Bone marrow (tissue), 2 donors: ENCODE measurements at regions not wholly inside any gene's neighbourhood (a gene's known extent, or its start where the extent isn't known, plus 50 kb on each side); places are given as distances from the start of the nearest gene placed in this dataset.
"Not testable (repeated sequence)": the region's sequence is repeated elsewhere in the genome, so short reads cannot be mapped to it uniquely, and the experiment has no call there.

Experiments used
- DNase-seq, 2 donors: peaks; one replicate each; lab custom pipeline; 2025; lab: John Stamatoyannopoulos, UW

GRCh38 chr7:153948060-153948459, 104.1 kb upstream of the DPP6 start:
- no peak for DNase-seq

- DNase-seq = no peak
Measured at GRCh38 chr7:153951316-153951715, 100.9 kb upstream of the DPP6 start.

- DNase-seq = no peak
Measured at GRCh38 chr7:153954477-153954876, 97.7 kb upstream of the DPP6 start.

GRCh38 chr7:153957677-153958076, 94.5 kb upstream of the DPP6 start:
- not testable (repeated sequence) for DNase-seq

- DNase-seq = not testable (repeated sequence)
Measured at GRCh38 chr7:153958381-153958780, 93.8 kb upstream of the DPP6 start.

- DNase-seq = not testable (repeated sequence)
Measured at GRCh38 chr7:153958789-153959188, 93.4 kb upstream of the DPP6 start.

- not testable (repeated sequence) for DNase-seq
Measured at GRCh38 chr7:153964481-153965112, 87.6 kb upstream of the DPP6 start.

- not testable (repeated sequence) for DNase-seq
Measured at GRCh38 chr7:153969016-153969415, 83.2 kb upstream of the DPP6 start.

- DNase-seq = not testable (repeated sequence)
Measured at GRCh38 chr7:153974603-153975002, 77.6 kb upstream of the DPP6 start.

- not testable (repeated sequence) for DNase-seq
Measured at GRCh38 chr7:153976745-153977144, 75.5 kb upstream of the DPP6 start.

- DNase-seq = not testable (repeated sequence)
Measured at GRCh38 chr7:153983186-153983585, 69.0 kb upstream of the DPP6 start.

GRCh38 chr7:153989066-153989627, 63.1 kb upstream of the DPP6 start:
- DNase-seq = not testable (repeated sequence)

- DNase-seq = not testable (repeated sequence)
Measured at GRCh38 chr7:153989742-153990425, 62.3 kb upstream of the DPP6 start.

- not testable (repeated sequence) for DNase-seq
Measured at GRCh38 chr7:153991471-153991870, 60.7 kb upstream of the DPP6 start.

GRCh38 chr7:153993402-153993801, 58.8 kb upstream of the DPP6 start:
- DNase-seq = not testable (repeated sequence)

- not testable (repeated sequence) for DNase-seq
Measured at GRCh38 chr7:153998896-153999295, 53.3 kb upstream of the DPP6 start.
